Vagina (tissue), 2 donors: ENCODE measurements at regions not wholly inside any gene's neighbourhood (a gene's known extent, or its start where the extent isn't known, plus 50 kb on each side); places are given as distances from the start of the nearest gene placed in this dataset.

Experiments used
- POLR2A ChIP-seq, 2 donors: fragments of 450-650 bp; IDR thresholded peaks; one replicate each; pipeline ENCODE4 v1.6.1; 2017; ENCODE audit warnings: antibody characterized with exemption in 2 of 2, mild to moderate bottlenecking in 2 of 2, moderate library complexity in 2 of 2
- POLR2AphosphoS5 ChIP-seq, 2 donors: sonication (generic); formaldehyde crosslinking; IDR thresholded peaks; one replicate each; pipeline ENCODE4 v1.9.0; 2017; ENCODE audit warnings: antibody characterized with exemption in 2 of 2, mild to moderate bottlenecking in 2 of 2, low read depth in 1 of 2; ENCODE audit not compliant: insufficient read depth in 1 of 2
- TF ChIP-seq, protein P1 (sequence below), 3 experiments: fragments of 450-650 bp in 2 of 3; fragments of 200-600 bp in 1 of 3; sonication (generic) in 1 of 3; IDR thresholded peaks; one replicate each; pipeline ENCODE4 v1.5.1; 2017 to 2019; ENCODE audit warnings: antibody characterized with exemption in 3 of 3, mild to moderate bottlenecking in 2 of 3, moderate library complexity in 2 of 3

DNA sequence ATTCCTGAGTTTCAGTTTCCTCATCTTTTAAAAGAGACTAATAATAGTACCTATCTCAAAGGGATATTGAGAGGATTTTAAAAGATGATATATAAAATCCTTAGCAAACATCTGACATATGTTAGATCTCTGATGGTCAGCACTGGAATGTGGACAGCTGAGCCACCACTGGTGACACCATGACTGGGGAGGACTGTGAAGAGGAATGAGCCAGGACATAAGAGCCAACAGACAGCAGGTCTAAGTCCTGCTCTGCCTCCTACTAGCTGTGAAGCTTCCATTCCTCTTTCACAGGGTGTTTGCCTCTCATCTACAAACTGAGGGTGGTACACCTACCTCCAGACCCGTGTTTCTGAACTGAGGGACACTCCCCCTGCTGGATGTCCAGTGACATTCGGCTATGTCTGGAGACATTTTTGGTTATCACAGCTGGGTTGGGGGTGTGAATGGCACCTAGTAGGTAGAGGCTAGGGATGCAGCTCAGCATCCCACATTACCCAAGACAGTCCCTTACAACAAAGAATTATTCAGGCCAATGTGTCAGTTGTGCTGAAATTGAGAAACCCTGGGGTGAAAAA is 109.1 kb upstream of the OLIG2 start:
- TF ChIP-seq, protein P1, sequence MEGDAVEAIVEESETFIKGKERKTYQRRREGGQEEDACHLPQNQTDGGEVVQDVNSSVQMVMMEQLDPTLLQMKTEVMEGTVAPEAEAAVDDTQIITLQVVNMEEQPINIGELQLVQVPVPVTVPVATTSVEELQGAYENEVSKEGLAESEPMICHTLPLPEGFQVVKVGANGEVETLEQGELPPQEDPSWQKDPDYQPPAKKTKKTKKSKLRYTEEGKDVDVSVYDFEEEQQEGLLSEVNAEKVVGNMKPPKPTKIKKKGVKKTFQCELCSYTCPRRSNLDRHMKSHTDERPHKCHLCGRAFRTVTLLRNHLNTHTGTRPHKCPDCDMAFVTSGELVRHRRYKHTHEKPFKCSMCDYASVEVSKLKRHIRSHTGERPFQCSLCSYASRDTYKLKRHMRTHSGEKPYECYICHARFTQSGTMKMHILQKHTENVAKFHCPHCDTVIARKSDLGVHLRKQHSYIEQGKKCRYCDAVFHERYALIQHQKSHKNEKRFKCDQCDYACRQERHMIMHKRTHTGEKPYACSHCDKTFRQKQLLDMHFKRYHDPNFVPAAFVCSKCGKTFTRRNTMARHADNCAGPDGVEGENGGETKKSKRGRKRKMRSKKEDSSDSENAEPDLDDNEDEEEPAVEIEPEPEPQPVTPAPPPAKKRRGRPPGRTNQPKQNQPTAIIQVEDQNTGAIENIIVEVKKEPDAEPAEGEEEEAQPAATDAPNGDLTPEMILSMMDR (IDR thresholded peaks at IDR 0.05) = no peak
- TF ChIP-seq POLR2AphosphoS5 (IDR thresholded peaks at IDR 0.05; ENCODE audit: insufficient read depth in 1 of 2, low read depth in 1 of 2) (no peak), POLR2A (IDR thresholded peaks at IDR 0.05) (no peak)
